ENCODE measurements at regions not wholly inside any gene's neighbourhood (a gene's known extent, or its start where the extent isn't known, plus 50 kb on each side); places are given as distances from the start of the nearest gene placed in this dataset.

DNA sequence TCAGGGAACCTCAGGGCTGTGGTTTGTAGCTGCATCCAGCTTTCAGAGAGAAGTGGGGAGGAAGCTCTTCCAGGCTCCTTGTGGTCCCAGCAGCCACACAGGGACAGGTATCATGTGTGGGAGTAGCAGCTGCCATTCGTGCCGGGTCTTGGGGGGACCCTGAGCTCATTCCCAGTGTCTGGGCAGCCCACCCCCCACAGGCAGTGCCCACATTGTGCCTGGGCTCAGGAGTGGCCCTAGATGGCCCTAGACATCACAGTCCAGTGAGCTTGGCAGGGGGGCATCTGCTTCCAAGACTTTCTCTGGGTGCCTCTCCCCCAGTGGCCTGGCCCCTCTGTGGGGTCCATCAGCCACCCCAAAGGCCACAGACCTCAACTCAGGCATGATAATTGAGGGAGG, 619.7 kb downstream of the BRD1 start:
- DNase-seq (ENCODE audit: low read depth), result no peak

DNA sequence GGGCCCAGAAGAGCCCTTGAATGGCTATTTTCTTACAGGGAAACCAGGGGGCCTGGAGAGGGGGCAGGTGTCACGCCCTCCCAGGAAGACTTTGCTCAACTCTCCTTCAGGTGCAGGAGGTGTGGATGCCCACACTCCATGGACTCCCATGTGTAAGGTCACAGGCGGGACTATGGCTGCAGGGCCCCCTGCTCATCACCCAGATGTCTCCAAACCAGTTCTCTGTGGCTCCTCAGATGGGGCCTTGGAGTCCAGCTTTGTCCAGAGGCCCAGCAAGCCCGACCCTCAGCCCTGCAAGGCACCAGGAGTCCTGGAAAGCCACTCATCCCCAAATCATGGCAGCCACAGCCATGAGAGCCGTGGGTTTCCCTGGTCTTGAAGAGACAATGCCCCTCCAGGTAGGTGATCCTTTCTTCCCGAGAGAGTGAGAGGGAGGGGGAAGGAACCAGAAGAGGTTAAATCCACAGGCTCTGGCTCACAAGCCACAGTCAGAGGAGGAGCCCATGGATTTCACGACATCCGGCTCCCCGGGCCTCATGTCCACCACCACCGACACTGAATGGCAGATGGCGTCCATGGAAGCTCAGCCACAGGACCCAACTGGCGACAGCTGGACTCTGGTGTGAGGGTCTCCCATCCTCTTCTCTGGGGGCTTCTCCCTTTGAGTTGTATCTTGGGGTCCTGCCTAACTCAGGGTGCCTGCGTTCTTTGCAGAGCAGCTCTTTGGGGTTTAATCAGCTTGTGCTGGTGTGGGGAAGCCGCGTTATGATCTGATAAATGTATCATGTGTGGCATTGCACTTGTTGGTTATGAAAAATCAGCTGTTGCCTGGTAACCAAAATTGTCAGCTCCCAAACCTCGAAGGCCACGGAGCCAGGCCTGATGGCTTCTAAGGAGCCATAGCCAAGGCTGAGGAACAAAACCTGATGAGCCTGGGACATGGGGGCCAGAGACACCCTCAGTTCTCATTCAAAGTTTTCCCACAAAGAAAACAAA, 620.4 kb downstream of the BRD1 start:
- DNase-seq (ENCODE audit: low read depth), result no peak

DNA sequence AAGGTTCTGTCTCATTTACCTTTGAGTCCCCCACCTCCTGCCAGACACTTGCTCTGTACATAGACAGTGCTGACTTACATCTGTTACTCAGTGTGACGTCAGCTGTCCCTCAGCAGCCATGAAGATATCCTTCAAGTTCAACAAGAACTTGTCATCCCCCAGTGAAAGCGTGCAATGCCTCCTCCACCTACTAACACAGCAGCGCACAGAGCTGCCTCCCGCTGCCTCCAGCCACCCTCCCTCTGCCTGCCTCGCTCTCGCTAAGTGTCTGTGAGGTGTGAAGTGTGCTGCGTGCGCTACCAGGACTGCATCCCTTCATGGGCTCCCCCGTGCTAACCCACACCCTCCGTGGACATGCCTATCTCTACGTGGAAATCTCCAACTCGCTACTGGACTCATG, 621.4 kb downstream of the BRD1 start:
- no peak for DNase-seq (ENCODE audit: low read depth)

DNA sequence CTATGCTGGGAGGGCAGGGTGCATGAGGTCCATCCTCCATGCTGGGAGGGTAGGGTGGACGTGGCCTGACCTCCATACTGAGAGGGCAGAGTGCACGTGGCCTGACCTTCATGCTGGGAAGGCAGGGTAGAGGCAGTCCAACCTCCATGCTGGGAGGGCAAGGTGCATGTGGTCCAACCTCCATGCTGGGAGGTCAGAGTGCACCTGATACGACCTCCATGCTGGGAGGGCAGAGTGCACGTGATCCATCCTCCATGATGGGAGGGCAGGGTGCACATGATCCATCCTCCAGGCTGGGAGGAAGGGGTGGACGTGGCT, 622.2 kb downstream of the BRD1 start:
- no peak for DNase-seq (ENCODE audit: low read depth)

DNA sequence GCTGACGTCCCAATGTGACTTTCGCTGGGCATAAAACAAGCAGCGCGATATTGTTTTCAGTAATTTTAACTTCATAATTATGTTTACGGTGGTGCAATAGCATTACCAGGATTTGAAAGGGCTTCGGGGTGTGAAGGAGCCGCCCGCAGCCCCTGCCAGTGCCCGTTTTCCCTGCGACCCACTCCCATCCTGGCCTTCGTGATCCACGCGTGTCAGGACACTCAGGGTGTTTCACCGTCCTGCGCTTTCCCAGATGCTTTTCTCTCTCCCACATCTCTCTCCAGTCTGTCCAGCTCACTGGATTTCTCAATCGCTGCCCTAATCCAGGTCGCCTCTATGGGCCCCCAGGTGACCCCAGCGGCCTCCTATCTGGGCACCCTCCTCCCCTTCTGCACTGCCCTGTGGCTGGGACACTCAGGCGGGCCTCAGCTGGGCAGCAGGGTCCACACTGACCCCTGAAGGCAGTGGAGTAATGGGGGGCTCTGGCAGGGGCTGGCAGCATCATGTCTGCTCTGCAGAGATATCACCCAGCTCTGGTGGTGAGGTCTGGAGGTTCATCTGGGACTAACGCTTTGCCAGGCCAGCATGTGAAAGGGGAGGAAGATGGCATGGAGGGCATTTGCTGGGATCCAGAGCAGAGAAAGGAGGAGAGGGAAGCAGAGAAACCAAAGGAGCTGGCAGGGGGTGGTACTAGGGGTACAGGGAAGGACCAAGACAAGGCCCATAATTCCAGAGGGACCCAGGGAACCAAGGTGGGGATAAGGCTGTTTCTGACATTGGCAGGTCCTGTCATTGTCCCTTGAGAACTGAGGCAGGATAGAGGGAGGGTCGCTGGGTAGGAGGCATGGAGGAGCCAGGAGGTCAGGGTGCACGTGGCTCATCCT, 622.8 kb downstream of the BRD1 start:
- no peak for DNase-seq (ENCODE audit: low read depth)

DNA sequence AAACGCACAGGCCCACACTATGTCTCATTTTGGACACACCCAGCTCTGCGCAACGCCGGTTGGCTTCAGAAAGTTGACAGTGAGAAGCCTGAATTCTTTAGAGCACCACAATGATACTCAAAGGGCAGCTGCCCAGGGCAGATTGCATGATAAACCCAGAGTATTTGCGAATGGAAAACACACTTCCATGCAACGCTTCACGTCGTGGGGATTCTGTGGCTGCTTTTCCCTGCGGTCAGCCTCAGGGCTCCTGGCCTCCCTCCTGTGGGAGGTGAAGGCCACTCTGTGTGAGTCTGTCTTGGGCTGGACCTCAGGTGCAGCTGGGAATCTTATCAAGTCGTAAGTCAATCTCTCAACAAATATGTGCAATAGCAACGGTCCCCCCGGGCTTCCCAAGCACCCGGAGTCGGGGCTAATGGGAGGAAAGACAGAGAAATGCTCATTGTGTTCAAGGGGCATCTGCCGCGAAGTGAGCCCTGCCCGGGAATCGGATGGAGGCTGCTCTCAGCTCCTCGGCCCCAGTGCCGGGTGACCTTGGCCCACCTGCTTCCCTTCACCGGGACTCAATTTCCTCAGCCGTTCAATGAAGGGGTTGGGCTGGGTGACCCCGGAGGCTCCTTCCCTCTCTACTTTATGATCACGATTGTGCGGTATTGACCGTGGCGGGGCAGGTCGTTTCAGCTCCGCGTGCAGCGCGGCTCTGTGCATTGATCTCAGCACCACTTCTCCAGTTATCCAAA, 623.6 kb downstream of the BRD1 start:
- DNase-seq (ENCODE audit: low read depth), result no peak

DNA sequence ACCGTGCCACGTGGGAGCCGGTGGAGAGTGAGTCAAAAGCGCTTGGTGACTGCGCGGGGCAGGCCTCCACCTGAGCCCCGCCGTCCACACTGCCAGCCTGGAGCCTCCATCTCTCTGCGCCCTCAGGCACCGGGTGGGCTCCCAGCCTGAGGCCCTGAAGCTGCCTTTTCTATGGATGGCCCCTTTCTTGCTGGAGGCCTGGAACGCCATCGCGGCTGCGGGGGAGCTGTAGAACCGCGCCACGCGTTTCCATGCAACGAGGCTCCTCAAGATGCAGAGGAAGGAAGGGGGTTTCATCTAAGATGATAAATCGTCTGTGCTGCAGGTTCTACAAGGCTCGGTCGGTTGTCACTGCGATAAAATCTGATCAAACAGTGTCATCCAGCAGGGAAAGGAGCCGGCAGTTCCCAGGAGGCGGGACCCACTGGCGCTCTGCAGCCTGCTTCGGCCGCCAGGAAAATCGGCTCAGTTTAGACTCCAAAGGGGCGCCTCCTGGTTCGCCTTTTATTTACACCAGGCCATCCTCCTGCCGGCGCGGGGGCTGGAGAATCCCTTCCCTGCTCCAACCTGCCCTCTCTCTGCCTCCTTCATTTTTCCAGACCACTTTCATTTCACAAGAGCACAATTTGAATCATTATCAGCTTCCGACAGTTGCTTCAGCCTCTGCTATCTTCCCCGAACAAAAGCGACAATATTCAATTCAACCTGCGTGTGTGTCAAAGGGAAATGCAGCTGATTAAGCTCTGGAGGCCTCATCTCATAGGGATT, 624.4 kb downstream of the BRD1 start:
- DNase-seq (ENCODE audit: low read depth), result no peak

DNA sequence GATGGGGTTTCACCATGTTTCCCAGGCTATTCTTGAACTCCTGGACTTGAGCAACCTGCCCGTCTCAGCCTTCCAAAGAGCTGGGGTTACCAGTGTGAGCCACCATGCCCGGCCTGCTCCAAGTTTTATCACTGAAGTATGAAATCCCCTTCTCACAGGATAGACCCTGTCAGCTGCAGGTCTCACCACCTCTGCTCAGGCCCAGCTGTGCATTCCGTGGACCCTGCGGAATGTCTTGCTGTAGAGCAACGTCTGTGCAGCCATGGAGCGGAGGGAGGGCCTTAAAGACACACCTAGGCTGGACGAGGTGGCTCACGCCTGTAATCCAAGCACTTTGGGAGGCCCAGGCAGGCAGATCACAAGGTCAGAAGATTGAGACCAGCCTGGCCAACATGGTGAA, 625.4 kb downstream of the BRD1 start:
- DNase-seq (ENCODE audit: low read depth), result no peak

DNA sequence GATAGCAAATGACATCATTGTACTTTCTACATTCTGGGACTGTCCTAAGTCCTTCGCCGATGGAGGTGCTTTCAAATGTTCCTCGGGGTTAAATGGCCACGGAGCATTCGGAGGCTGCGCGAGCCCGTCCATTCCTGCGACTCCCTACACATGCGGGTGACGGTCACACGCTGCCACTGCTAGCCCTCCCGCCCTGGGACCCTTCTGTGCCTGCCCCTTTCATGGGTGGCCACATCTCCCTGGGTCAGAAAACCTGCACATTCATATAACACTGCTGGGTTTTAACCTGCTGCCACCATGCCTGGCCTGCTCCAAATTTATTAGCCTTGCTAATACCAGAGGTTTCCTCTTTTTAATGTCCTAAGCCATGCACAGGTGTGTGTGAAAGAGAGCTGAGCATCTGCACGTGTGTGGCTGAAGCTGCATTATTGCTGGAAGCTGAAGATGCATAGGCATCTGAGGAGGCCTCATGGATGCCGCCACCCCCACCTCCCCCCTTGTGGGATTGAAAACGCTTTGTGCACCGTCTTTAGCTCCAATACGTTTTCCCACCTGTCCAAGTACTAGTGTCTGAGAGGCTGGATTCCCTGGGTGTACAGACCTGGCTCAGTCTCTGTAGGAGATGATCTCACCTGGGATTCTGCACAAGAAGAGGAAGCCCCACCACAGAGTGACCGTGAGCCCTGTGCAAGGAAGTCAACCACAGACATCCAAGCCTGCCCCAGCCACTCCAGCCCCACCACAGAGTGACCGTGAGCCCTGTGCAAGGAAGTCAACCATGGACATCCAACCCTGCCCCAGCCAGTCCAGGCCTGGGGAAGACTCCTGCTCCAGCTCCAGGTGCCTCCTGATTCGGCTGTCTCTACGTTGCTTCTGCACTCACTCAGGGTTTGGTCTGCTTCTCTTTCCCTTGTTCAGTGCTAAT, 626.4 kb downstream of the BRD1 start:
- no peak for DNase-seq (ENCODE audit: low read depth)

DNA sequence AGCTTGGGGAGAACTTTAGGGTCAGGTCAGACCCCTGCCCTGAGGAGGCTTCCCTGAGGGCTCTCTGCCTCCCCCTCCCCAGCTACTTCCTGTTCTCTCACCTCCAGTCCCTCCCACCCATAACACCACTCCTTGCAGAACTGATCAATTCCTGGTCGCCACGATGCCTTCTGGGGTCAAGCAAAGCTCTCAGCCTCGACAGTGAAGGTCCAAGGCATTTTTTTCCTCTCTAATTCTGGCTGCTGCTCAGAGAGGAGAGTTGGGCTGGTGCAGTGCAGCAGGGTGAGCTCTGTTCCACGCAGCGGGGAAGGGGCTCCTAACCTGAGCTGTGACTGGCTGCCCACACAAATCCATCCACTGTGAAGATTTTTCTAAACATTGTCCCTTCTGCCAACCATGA, 628.4 kb downstream of the BRD1 start:
- DNase-seq (ENCODE audit: low read depth), result no peak

DNA sequence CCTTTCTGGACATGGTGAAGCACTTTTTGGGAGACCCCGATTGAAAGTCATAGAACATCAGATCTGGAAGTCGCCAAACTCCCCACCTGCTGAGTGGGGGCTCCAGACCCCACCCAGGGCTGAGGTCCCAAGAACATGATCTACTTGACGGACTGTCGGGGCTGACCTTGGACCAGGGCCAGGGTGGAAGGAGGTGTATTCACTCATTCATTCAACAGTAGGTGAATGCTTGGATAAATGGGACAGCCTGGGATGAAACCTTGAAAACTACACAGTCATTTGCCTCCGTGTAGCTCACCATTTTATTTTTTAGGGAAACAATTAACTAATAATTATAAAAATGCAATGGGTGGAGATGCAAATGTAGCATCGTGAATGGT, 629.0 kb downstream of the BRD1 start:
- DNase-seq (ENCODE audit: low read depth), result no peak

DNA sequence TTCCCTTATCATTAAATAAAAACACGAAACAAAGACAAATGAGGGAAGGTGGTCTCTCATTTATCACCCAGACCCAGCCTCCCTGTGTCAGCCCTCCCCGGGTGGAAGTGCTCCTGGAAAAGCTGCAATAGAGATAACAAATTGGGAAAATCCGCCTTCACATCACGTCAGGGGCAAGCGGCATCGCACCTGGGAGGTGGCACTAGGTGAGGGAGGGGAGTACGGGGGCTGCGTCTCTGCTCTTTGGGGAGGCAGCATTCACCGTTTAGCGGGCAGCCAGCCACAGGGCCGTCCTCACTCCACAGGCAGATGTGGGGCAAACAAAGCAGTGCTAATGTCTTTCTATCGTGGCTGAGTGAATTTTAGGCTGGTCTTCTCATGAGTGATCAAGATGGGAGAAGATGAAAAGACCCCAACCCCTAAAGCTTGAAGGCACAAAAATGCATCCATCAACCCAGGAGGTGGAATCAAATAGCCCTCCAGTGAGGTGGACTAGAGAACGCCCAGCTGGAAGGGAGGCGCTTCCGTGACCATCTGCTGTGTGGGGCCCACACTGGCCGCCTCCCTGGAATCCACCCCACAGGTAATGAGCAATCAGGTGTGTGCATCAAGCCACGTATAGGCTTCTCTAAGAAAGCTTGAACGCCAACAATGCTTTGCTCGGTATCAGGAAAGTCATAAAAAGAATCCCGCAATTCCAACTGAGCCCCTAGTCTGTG, 629.5 kb downstream of the BRD1 start:
- DNase-seq (ENCODE audit: low read depth), result no peak

DNA sequence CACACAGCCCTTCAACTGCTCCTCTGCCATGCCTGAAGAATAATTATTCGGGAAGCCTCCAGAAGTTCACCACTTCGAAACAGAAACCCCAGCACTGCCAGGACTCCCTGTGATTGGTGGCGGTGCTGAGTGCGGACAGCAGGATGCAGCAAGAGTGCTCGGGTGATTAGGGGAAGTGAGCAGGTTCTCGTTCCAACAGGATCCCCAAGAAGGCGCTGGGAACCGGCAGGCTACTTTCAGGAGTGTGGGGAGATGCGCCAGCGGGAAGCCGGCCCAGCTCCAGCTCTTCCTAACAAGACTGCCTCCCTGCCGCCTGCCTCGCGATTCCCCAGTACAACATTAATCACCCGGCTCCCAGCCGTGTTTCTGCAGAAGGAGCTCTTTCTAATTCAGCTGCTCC, 630.2 kb downstream of the BRD1 start:
- no peak for DNase-seq (ENCODE audit: low read depth)

DNA sequence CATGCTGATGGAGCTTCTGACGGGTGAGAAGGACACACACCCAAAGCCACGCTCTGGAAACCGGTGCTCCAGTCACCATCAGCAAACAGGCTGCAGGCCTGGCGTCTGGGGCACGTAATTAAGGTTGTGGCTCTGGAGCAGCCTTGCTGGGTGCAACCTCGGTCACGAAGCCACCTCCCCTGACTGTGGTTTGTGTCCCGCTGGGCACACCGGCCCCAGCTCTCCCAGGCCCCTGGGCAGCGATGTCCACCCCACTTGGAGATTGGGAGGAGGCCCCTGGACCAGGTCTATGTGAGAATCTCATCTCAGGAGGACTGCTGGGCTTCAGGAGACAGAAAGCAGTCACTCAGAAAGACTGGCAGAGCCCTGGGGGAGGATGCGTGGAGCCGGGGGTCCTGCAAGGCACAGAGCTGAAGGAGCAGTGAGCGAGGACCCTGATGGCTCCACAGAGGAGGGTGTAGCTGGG, 631.6 kb downstream of the BRD1 start:
- no peak for DNase-seq (ENCODE audit: low read depth)

DNA sequence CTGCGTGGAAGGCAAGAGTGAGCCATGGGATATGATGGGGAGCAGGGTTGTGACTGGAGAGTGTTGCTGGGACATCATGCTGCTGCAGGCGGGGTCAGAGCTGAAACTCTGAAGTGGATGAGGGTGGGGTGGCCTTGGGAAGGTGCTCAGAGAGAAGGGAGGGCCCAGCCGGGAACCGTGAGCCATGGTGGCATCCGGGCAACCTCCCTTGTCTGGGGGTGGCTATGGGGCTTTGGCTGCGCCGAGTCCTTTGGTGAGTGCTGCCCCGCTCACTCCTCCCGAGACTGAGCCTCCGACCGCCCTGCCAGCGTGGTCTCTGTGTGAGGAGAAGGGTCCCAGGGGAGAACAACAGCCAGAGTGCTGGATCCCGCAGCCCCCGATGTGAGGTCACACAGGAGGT, 632.0 kb downstream of the BRD1 start:
- DNase-seq (ENCODE audit: low read depth), result no peak

DNA sequence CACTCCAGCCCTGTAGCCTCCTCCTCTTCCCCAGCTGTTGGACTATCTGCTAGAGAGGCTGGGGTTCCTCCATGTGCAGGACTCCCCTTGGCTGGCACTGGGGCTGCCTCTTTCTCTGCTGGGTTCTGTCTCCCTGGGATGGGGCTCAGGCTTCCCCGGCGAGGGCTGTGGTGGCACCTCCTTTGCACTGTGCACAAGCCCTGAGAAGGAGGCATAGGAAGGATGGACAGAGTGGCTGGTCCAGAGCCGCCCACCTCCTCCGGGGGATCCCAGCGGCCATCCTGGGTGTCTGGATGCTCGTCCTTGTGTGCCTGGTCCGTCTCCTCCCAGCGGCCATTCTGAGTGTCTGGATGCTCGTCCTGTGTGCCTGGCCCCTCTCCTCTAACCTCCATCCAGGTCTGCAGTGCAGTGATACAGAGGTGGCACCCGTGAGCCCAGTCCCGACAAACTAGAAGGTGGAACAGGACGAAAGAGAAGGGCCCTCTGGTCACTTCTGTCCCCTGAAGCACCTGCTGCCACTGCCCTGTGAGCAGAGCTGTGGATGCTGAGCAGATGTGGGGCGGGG, 633.7 kb downstream of the BRD1 start:
- DNase-seq (ENCODE audit: low read depth), result no peak

DNA sequence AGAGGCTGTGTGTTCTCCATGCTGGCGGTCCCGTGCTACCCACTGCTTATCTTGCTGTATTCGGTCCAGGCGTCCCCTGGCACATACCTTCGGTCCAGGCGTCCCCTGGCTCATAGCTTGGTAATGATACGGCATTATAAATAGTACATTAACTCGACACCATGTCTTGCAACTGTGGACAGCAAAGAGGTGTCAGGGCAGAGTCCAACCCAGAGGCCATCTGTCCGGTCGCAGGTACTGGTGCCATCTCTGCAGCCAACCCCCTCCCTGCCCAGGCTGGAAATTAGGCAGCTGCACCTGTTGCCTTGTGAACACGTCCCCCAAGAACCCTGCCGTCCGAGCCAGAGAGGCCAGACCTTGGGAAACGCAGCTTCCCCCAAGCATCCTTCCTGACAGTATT, 634.3 kb downstream of the BRD1 start:
- DNase-seq (ENCODE audit: low read depth), result no peak

DNA sequence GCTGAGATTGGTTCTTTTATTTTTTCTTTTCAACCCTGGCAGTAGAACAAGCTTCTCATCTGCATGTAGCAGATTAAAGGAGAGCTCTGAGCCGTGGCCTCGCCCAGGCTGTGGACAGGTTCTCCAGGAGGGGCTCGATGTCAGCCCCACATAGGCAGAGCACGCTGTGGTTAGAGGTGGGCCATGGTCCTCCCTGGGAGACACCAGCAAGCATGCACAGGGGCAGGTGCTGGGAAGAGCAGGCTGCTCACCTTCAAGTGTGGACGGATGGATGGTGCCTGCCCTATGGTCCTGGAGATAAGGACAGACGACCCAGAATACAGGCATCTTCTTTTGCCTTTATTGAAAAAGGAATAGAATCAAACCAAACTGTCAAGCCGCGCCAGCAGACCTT, 634.8 kb downstream of the BRD1 start:
- DNase-seq (ENCODE audit: low read depth), result no peak

DNA sequence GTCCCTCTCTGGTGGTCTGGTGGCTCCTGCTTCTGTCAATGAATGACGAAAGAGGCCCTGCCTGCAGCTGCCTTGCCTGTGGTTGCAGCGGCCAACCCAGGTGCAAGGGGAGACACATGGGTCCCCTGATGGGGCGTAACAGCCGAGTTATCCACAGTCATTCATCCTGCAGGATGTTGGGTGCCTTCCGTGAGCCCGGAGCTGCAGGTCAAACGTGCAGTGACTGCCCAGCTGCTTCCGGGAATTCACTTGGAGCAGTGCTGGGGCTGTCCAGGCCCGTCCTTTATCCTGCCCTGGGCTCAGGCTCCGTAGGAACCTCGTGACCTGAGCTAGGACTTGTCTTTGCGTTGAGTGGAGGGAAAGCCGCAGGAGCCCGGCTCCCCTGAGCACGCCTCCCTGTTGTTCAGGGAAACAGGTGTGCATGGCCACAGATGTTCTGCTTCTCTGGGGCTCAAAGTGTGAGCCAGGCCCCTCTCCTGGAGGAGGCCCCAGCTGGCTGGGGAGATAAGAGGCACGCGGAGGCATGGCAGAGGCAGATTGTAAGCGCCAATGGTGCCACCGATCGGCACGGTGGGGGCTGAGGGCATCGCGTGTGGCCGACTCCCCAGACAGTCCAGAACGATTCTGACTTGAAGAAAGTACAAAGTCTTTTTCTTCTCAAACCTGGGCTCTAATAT, 635.4 kb downstream of the BRD1 start:
- DNase-seq (ENCODE audit: low read depth), result no peak

All from GM04503 (cell line).